IMR-90 (cell line): ENCODE measurements at regions not wholly inside any gene's neighbourhood (a gene's known extent, or its start where the extent isn't known, plus 50 kb on each side); places are given as distances from the start of the nearest gene placed in this dataset.

ENCODE experiments used
- ATAC-seq: fragments of 200-7000 bp; cut with Tn5 transposase; 2 replicates; pipeline ENCODE4 v1.9.1; 2020; ENCODE audit warnings: low read depth, mild to moderate bottlenecking, moderate library complexity
- BruUV-seq: library from RNA; stranded (reverse); fragments of 400-500 nt; replicated peaks from 2 replicates; lab custom pipeline; 2021; lab: Mats Ljungman, UMichigan
- CTCF ChIA-PET: fragments of 300-600 bp; formaldehyde crosslinking; extraction: SDS; loops from one replicate; lab custom pipeline; 2021; ENCODE audit warnings: antibody characterized with exemption; lab: Yijun Ruan, JAX
- POLR2A ChIA-PET: fragments of 300-600 bp; sonication (Branson Sonifier 250); formaldehyde crosslinking; loops from one replicate; lab custom pipeline; 2022; ENCODE audit warnings: antibody characterized with exemption; ENCODE audit not compliant: unreplicated experiment; lab: Charles Lee
- DNase-seq: peaks from one replicate; pipeline ENCODE4 v3.0.0; 2013
- H2AFZ ChIP-seq: replicated peaks from 2 replicates; pipeline ENCODE3; 2013; ENCODE audit warnings: low read length, mild to moderate bottlenecking; ENCODE audit not compliant: poor library complexity
- H2AK5ac ChIP-seq: 2 replicates; pipeline ENCODE4 v1.6.1; 2013; ENCODE audit warnings: low read depth, low read length, inconsistent platforms
- H2AK9ac ChIP-seq: replicated peaks from 2 replicates; pipeline ENCODE3; 2013; ENCODE audit warnings: mild to moderate bottlenecking, low read depth, low read length, moderate library complexity; ENCODE audit not compliant: poor library complexity
- H2BK120ac ChIP-seq: 2 replicates; pipeline ENCODE4 v1.6.1; 2013; ENCODE audit warnings: low read depth, low read length, inconsistent platforms
- H2BK15ac ChIP-seq: 3 replicates; pipeline ENCODE4 v1.6.1; 2013; ENCODE audit warnings: low read depth, low read length, inconsistent platforms
- H2BK20ac ChIP-seq: 2 replicates; pipeline ENCODE4 v1.6.1; 2013; ENCODE audit warnings: low read depth, mild to moderate bottlenecking, inconsistent platforms, low read length, moderate library complexity
- H2BK5ac ChIP-seq: 2 replicates; pipeline ENCODE4 v1.6.1; 2013; ENCODE audit warnings: mild to moderate bottlenecking, low read depth, low read length, inconsistent platforms; ENCODE audit not compliant: poor library complexity, severe bottlenecking
- H3K14ac ChIP-seq: replicated peaks from 2 replicates; pipeline ENCODE4 v1.6.1; 2013; ENCODE audit warnings: low read depth, low read length, inconsistent platforms
- H3K18ac ChIP-seq: 2 replicates; pipeline ENCODE4 v1.6.1; 2013; ENCODE audit warnings: low read depth, low read length, control low read depth
- H3K23ac ChIP-seq: 2 replicates; pipeline ENCODE4 v1.6.1; 2013; ENCODE audit warnings: low read depth, low read length, inconsistent platforms
- H3K27ac ChIP-seq: 2 replicates; pipeline ENCODE4 v1.5.1; 2013; ENCODE audit warnings: mild to moderate bottlenecking, control low read depth, low read length; ENCODE audit not compliant: insufficient read depth
- H3K27me3 ChIP-seq: 2 replicates; pipeline ENCODE4 v1.6.1; 2013; ENCODE audit warnings: low read length; ENCODE audit not compliant: control insufficient read depth, insufficient read depth
- H3K36me3 ChIP-seq: 2 replicates; pipeline ENCODE4 v1.6.1; 2013; ENCODE audit warnings: low read length, mixed read lengths; ENCODE audit not compliant: control insufficient read depth, insufficient read depth
- H3K4ac ChIP-seq: 2 replicates; pipeline ENCODE4 v1.6.1; 2013; ENCODE audit warnings: low read depth, low read length, inconsistent platforms
- H3K4me1 ChIP-seq: 2 replicates; pipeline ENCODE4 v1.6.1; 2013; ENCODE audit warnings: low read length, mixed read lengths; ENCODE audit not compliant: control insufficient read depth, insufficient read depth
- H3K4me2 ChIP-seq: 2 replicates; pipeline ENCODE4 v1.6.1; 2013; ENCODE audit warnings: low read depth, mild to moderate bottlenecking, control low read depth, low read length, moderate library complexity
- H3K4me3 ChIP-seq: 2 replicates; pipeline ENCODE4 v1.5.1; 2013; ENCODE audit warnings: low read depth, mild to moderate bottlenecking, control low read depth, low read length, moderate library complexity; ENCODE audit not compliant: insufficient read depth
- H3K56ac ChIP-seq: 2 replicates; pipeline ENCODE4 v1.6.1; 2013; ENCODE audit warnings: low read length, inconsistent platforms; ENCODE audit not compliant: insufficient read depth; ENCODE audit errors: extremely low read depth
- H3K79me1 ChIP-seq, 2 experiments: 2 replicates each; pipeline ENCODE4 v1.6.1; 2013; ENCODE audit warnings: low read length in 2 of 2, inconsistent platforms in 1 of 2, low read depth in 1 of 2
- H3K9ac ChIP-seq: 2 replicates; pipeline ENCODE4 v1.6.1; 2013; ENCODE audit warnings: low read depth, low read length, control low read depth
- H3K9me1 ChIP-seq: 2 replicates; pipeline ENCODE4 v1.6.1; 2013; ENCODE audit warnings: low read length, inconsistent platforms; ENCODE audit not compliant: insufficient read depth
- H3K9me3 ChIP-seq: 2 replicates; pipeline ENCODE4 v1.6.1; 2013; ENCODE audit warnings: low read length; ENCODE audit not compliant: control insufficient read depth, insufficient read depth
- H4K20me1 ChIP-seq: 2 replicates; pipeline ENCODE4 v1.6.1; 2013; ENCODE audit warnings: low read length, inconsistent platforms; ENCODE audit not compliant: insufficient read depth
- H4K5ac ChIP-seq: 2 replicates; pipeline ENCODE4 v1.6.1; 2013; ENCODE audit warnings: mild to moderate bottlenecking, low read depth, low read length, control low read depth
- H4K8ac ChIP-seq, 2 experiments: 2 replicates each; pipeline ENCODE4 v1.6.1; 2013; ENCODE audit warnings: low read depth in 2 of 2, low read length in 2 of 2, control low read depth in 1 of 2, inconsistent platforms in 1 of 2
- H4K91ac ChIP-seq: 2 replicates; pipeline ENCODE4 v1.6.1; 2013; ENCODE audit warnings: low read depth, low read length, inconsistent platforms; ENCODE audit not compliant: insufficient read depth
- BHLHE40 ChIP-seq: fragments of 150-350 bp; IDR thresholded peaks from 2 replicates; pipeline ENCODE4 v1.6.1; 2016; ENCODE audit warnings: mild to moderate bottlenecking, low read depth, low read length
- CHD1 ChIP-seq: IDR thresholded peaks from 2 replicates; pipeline ENCODE4 v1.6.1; 2012; ENCODE audit warnings: low read depth, low read length, improper control_type of control experiment
- FOS ChIP-seq: fragments of 150-350 bp; IDR thresholded peaks from 2 replicates; pipeline ENCODE4 v1.6.1; 2016; ENCODE audit warnings: low read depth, low read length
- MAFK ChIP-seq: IDR thresholded peaks from 2 replicates; pipeline ENCODE4 v1.6.1; 2012; ENCODE audit warnings: low read depth, low read length, improper control_type of control experiment
- MAZ ChIP-seq: IDR thresholded peaks from 2 replicates; pipeline ENCODE4 v1.6.1; 2012; ENCODE audit warnings: low read depth, mild to moderate bottlenecking, low read length, improper control_type of control experiment, moderate library complexity, borderline replicate concordance
- MXI1 ChIP-seq: IDR thresholded peaks from 2 replicates; pipeline ENCODE4 v1.6.1; 2012; ENCODE audit warnings: low read depth, mild to moderate bottlenecking, low read length, moderate library complexity, borderline replicate concordance
- NFE2L2 ChIP-seq: fragments of 150-350 bp; IDR thresholded peaks from 2 replicates; pipeline ENCODE4 v1.6.1; 2016; ENCODE audit warnings: low read depth, mild to moderate bottlenecking, low read length
- POLR2A ChIP-seq: IDR thresholded peaks from 2 replicates; pipeline ENCODE4 v1.6.1; 2012; ENCODE audit warnings: mild to moderate bottlenecking, low read depth, low read length
- RAD21 ChIP-seq: IDR thresholded peaks from 2 replicates; pipeline ENCODE4 v1.6.1; 2012; ENCODE audit warnings: low read length, improper control_type of control experiment
- RCOR1 ChIP-seq: IDR thresholded peaks from 2 replicates; pipeline ENCODE4 v1.6.1; 2012; ENCODE audit warnings: mild to moderate bottlenecking, low read length, improper control_type of control experiment; ENCODE audit not compliant: insufficient replicate concordance
- RFX5 ChIP-seq: IDR thresholded peaks from 2 replicates; pipeline ENCODE4 v1.8.0; 2012; ENCODE audit warnings: low read depth, mild to moderate bottlenecking, low read length, moderate library complexity
- SMC3 ChIP-seq: fragments of 150-350 bp; IDR thresholded peaks from 2 replicates; pipeline ENCODE4 v1.6.1; 2016; ENCODE audit warnings: low read depth, mild to moderate bottlenecking, antibody characterized with exemption, low read length, moderate library complexity
- dilution Hi-C: fragments of 300-500 bp; cut with HindIII; formaldehyde crosslinking; loops from one replicate; pipeline ENCODE4 v1.14.3; 2018; ENCODE audit warnings: low sequenced_read_pairs; ENCODE audit not compliant: unreplicated experiment
- in situ Hi-C: fragments of 300-500 bp; cut with MboI; formaldehyde crosslinking; loops from 3 replicates; pipeline ENCODE4 v1.14.3; 2019; ENCODE audit warnings: low sequenced_read_pairs, inconsistent platforms, mixed read lengths
- intact Hi-C: fragments of 100-400 bp; cut with micrococcal nuclease; formaldehyde crosslinking; loops from 2 replicates; pipeline ENCODE4 v1.10.0; 2022
- TF ChIP-seq, protein P1 (sequence below): fragments of 150-350 bp; IDR thresholded peaks from 2 replicates; pipeline ENCODE4 v1.6.1; 2017; ENCODE audit warnings: mild to moderate bottlenecking, antibody characterized with exemption, low read length, low read depth
- TF ChIP-seq, protein P2 (sequence below): conservative IDR thresholded peaks from 2 replicates; pipeline ENCODE4 v1.5.1; 2012; ENCODE audit warnings: mild to moderate bottlenecking, low read depth, low read length, improper control_type of control experiment
- TF ChIP-seq, protein P3 (sequence below): fragments of 150-350 bp; IDR thresholded peaks from 2 replicates; pipeline ENCODE4 v1.6.1; 2016; ENCODE audit warnings: low read depth, mild to moderate bottlenecking, low read length, moderate library complexity, borderline replicate concordance

DNA sequence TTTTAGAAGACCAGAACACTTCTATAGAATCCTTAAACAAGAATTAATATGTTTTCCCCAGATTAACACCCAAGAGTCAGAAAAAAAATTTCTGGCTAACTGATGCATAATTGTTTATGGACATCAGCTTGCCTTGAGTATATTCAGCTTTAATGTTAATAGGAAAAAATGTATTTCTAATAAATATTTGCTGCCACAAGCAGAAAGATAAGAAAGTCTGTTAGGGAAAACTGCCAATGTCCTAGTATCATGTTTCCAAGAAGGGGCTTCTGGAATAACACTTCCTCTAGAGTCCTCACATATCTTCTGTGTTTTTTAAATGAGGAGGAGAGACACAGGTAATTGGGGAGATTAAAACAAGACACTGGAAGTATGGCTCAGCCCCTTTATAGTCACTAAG, 202.1 kb upstream of the TET2 start:
- CTCF ChIA-PET, result no interaction called here

More for the DNA sequence above, 202.1 kb upstream of the TET2 start:
- no peak overlapping the region for H4K91ac ChIP-seq
- H2BK15ac ChIP-seq, result no peak overlapping the region
- no peak overlapping the region for H2AK9ac ChIP-seq
- no peak overlapping the region for H2AK5ac ChIP-seq
- in situ Hi-C loops (no loop called here), dilution Hi-C loops (no loop called here), intact Hi-C loops (no loop called here)
- H3K4me3 ChIP-seq, result no peak overlapping the region
- H3K23ac ChIP-seq, result no peak overlapping the region
- no peak overlapping the region for H2BK20ac ChIP-seq
- POLR2A ChIA-PET, result no interaction called here
- no peaks in the 10 kb centered on the region for H3K79me1 ChIP-seq
- H4K20me1 ChIP-seq, result no peaks in the 10 kb centered on the region
- DNase-seq (no peak), ATAC-seq (no peak)
- H3K27me3 ChIP-seq, result no peaks in the 10 kb centered on the region
- H3K9me1 ChIP-seq, result no peaks in the 10 kb centered on the region
- no peak overlapping the region for H2BK120ac ChIP-seq
- no peak overlapping the region for H3K14ac ChIP-seq
- no peak overlapping the region for H2BK5ac ChIP-seq
- H3K4me1 ChIP-seq, result no peaks in the 10 kb centered on the region
- no peak overlapping the region for H2AFZ ChIP-seq
- no peak overlapping the region for H3K27ac ChIP-seq
- TF ChIP-seq RCOR1 (no peak), SMC3 (no peak), RFX5 (no peak), MAFK (no peak), MXI1 (no peak), NFE2L2 (no peak), FOS (no peak), CHD1 (no peak), MAZ (no peak), RAD21 (no peak), BHLHE40 (no peak), POLR2A (no peak)
- TF ChIP-seq, protein P1, sequence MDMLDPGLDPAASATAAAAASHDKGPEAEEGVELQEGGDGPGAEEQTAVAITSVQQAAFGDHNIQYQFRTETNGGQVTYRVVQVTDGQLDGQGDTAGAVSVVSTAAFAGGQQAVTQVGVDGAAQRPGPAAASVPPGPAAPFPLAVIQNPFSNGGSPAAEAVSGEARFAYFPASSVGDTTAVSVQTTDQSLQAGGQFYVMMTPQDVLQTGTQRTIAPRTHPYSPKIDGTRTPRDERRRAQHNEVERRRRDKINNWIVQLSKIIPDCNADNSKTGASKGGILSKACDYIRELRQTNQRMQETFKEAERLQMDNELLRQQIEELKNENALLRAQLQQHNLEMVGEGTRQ, result no peak
- TF ChIP-seq, protein P2, sequence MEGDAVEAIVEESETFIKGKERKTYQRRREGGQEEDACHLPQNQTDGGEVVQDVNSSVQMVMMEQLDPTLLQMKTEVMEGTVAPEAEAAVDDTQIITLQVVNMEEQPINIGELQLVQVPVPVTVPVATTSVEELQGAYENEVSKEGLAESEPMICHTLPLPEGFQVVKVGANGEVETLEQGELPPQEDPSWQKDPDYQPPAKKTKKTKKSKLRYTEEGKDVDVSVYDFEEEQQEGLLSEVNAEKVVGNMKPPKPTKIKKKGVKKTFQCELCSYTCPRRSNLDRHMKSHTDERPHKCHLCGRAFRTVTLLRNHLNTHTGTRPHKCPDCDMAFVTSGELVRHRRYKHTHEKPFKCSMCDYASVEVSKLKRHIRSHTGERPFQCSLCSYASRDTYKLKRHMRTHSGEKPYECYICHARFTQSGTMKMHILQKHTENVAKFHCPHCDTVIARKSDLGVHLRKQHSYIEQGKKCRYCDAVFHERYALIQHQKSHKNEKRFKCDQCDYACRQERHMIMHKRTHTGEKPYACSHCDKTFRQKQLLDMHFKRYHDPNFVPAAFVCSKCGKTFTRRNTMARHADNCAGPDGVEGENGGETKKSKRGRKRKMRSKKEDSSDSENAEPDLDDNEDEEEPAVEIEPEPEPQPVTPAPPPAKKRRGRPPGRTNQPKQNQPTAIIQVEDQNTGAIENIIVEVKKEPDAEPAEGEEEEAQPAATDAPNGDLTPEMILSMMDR, result no peak
- TF ChIP-seq, protein P3, sequence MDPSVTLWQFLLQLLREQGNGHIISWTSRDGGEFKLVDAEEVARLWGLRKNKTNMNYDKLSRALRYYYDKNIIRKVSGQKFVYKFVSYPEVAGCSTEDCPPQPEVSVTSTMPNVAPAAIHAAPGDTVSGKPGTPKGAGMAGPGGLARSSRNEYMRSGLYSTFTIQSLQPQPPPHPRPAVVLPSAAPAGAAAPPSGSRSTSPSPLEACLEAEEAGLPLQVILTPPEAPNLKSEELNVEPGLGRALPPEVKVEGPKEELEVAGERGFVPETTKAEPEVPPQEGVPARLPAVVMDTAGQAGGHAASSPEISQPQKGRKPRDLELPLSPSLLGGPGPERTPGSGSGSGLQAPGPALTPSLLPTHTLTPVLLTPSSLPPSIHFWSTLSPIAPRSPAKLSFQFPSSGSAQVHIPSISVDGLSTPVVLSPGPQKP, result no peak
- no peaks in the 10 kb centered on the region for H3K36me3 ChIP-seq
- H4K5ac ChIP-seq, result no peak overlapping the region
- no peaks in the 10 kb centered on the region for H3K9me3 ChIP-seq
- no peak overlapping the region for H3K4ac ChIP-seq
- no peak overlapping the region for H4K8ac ChIP-seq
- no peak overlapping the region for H3K18ac ChIP-seq
- H3K9ac ChIP-seq, result no peak overlapping the region
- H3K4me2 ChIP-seq, result no peak overlapping the region
- no peak overlapping the region for H3K56ac ChIP-seq
- no TSS peak for BruUV-seq
